Epidermal melanocyte (primary cell): ENCODE measurements at regions not wholly inside any gene's neighbourhood (a gene's known extent, or its start where the extent isn't known, plus 50 kb on each side); places are given as distances from the start of the nearest gene placed in this dataset.
"Not testable (repeated sequence)": the region's sequence is repeated elsewhere in the genome, so short reads cannot be mapped to it uniquely, and the experiment has no call there.

ENCODE experiments used
- DNase-seq: peaks from one replicate; pipeline ENCODE4 v3.0.0; 2011; ENCODE audit warnings: low spot score; ENCODE audit not compliant: insufficient read length

DNA sequence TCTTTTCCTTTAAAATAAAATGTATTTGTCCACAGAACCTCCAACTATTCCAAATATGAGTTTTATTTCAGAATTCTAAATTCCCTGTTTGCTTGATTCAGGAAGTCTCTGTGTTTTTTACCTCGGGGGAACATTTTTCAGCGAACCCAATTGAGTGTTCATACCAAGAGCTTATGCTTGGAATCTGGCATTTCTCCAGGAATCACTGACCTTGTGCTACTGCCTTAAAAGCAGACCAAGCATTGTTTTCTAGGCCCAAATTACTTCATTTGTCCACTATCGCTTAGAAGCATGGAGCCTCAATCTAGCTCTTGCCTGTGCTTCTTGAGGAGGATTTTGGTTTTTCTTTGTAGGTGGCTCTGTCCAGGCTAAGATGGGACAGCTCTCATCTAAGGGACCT, 59.4 kb downstream of the EBLN1 start:
- no peak for DNase-seq

GRCh38 chr10:22156750-22157149, 61.1 kb downstream of the EBLN1 start:
- DNase-seq: no peak

- no peak for DNase-seq
Measured at GRCh38 chr10:22152403-22152802, 65.4 kb downstream of the EBLN1 start.

DNA sequence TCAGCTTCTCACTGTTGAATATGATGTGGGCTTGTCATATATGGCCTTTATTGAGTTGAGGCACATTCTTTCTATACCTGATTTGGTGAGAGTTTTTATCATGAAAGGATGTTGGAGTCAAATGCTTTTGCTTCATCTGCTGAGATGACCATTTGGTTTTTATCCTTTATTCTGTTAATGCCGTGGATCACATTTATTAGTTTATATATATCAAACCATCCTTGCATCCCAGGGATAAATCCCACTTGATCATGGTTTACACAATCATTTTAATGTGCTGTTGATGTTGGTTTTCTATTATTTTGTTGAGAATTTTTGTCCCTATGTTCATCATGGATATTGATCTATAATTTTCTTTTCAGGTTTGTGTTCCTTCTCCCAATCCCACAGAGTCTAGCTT, 67.0 kb downstream of the EBLN1 start:
- no peak for DNase-seq

GRCh38 chr10:22148961-22149360, 68.9 kb downstream of the EBLN1 start:
- DNase-seq: no peak

- not testable (repeated sequence) for DNase-seq
Measured at GRCh38 chr10:22145873-22146272, 71.9 kb downstream of the EBLN1 start.

DNA sequence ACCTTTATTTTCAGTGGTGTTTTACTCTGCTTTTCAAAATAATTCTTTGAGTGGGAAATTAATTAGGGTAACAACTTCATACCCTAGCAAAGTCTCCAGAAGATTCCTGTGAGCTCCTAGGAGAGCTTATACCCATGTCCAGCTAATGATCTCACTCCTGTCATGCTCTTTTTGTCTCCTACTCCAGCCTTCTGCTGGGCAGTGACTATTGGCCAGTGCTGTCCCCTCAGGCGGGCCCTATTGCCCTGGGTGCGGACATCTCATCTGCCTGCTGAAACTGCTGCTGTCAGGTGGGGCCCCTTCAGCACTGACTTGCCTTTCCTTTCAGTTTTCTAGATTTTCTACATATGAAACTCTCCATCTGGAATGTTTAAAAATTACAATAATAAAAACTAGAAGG, 80.3 kb downstream of the EBLN1 start:
- DNase-seq: no peak

- DNase-seq: no peak
Measured at GRCh38 chr10:22135591-22135990, 82.2 kb downstream of the EBLN1 start.

GRCh38 chr10:22133749-22134624, 83.8 kb downstream of the EBLN1 start:
- DNase-seq: no peak

GRCh38 chr10:22130824-22131223, 87.0 kb downstream of the EBLN1 start:
- DNase-seq: not testable (repeated sequence)

GRCh38 chr10:22129612-22130011, 88.2 kb downstream of the EBLN1 start:
- not testable (repeated sequence) for DNase-seq

DNA sequence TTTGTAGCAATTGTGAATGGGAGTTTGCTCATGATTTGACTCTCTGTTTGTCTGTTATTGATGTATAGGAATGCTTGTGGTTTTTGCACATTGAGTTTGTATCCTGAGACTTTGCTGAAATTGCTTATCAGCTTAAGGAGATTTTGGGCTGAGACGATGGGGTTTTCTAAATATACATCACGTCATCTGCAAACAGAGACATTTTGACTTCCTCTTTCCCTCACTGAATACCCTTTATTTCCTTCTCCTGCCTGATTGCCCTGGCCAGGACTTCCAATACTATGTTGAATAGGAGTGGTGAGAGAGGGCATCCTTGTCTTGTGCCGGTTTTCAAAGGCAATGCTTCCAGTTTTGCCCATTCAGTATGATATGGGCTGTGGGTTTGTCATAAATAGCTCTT, 96.6 kb downstream of the EBLN1 start:
- DNase-seq: not testable (repeated sequence)

DNA sequence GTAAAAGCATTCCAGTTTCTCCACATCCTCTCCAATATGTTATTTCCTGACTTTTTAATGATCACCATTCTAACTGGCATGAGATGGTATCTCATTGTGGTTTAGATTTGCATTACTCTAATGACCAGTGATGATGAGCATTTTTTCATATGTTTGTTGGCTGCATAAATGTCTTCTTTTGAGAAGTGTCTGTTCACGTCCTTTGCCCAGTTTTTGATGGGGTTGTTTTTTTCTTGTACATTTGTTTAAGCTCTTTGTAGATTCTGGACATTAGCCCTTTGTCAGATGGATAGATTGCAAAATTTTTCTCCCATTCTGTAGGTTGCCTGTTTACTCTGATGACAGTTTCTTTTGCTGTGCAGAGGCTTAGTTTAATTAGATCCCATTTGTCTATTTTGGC, 97.7 kb downstream of the EBLN1 start:
- DNase-seq: not testable (repeated sequence)

DNA sequence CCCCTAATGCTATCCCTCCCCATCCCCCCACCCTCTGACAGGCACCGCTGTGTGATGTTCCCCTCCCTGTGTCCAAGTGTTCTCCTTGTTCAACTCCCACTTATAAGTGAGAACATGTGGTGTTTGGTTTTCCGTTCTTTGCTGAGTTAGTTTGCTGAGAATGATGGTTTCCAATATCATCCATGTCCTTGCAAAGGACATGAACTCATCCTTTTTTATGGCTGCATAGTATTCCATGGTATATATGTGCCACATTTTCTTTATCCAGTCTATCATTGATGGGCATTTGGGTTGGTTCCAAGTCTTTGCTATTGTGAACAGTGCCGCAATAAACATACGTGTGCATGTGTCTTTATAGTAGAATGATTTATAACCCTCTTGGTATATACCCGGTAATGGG, 98.2 kb downstream of the EBLN1 start:
- not testable (repeated sequence) for DNase-seq

GRCh38 chr10:22111705-22112104, 106.1 kb downstream of the EBLN1 start:
- DNase-seq: no peak

DNA sequence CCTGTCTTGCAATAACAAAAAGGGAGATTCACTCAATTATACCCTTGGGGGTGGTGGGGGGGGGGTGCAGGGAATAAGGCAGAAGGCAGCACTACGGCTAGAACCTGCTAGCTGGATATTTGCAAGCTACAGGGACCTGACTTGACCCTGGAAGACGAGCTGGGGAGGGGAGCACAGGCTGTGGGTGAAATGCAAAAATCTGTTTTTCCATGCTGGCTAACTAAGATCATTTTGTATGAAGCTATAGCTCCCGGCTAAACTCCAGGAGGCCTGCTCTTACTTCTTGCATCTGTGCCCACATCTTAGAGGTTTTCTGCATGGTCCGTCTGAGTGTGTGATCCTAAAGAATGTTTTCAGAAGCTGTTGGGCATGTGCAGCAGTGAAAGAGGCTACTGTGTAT, 106.6 kb downstream of the EBLN1 start:
- no peak for DNase-seq

DNA sequence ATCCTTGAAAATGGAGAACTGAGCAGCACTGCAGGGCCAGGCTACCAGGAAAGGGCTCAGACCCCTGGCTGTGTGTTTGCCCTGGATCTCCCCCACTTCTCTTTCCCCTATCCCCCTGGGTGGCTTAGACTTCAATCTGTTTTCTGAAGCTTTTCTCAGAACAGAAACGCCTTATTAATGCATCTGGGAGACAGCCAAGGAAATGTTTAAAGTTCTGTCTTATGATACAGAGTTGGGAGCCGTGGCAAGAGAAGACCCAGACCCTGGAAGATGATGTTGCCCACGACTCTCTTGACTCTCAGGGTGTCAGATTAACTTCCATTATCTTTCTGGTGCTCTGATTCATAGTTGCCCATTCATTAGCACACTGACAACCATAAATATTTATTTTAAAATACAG, 107.1 kb downstream of the EBLN1 start:
- no peak for DNase-seq

DNA sequence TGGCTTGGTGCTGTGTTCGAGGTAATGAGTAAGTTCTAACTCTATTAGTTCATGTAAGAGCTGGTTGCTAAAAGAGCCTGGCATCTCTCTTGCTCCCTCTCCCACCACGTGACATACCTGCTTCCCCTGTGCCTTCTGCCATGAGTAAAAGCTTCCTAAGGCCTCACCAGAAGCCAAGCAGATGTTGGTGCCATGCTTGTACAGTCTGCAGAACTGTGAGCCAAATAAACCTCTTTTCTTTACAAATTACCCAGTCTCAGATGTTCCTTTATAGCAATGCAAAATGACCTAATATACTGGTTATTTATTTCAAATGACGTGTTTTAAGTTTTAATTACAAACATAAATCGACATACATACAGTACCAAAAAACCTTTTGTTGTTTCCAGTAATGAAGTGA, 101.7 kb upstream of the DNAJC1 start:
- no peak for DNase-seq

DNA sequence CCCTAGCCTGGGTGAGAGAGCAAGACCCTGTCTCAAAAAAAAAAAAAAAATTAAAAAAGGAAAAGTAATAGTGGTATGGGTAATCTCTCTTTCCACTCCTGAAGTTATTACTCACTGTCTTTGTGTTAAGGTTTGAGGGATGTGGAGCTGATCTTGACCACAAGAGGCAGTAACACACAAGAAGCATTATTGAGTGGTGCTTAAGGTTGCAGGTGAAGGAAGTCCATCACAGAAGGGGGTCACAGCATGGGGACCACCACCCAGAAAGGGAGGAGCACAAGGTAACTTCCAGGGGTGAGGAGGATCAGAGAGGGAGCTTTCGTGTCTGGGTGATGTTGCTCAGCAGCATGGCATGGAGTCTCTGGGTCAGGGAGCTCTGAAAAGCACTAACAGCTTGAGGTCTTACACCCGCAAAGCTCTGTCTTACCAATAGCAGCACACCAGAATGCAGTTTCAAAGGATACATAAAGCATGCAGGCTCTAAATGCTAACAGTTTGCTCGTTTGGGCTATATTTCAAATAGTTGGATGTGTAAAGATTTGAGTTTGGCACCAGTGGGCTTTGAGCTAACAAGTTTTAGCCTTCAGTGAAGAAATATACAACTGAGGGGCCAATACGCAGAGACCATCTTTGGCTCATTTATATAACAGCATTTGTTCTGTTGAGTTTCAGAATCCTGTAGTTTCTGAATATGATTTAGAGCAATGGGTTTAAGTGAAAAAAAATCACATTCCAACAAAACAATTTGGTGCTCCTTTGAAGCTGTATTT, 100.4 kb upstream of the DNAJC1 start:
- no peak for DNase-seq

- DNase-seq: no peak
Measured at GRCh38 chr10:22097696-22098095, 94.2 kb upstream of the DNAJC1 start.

- DNase-seq: not testable (repeated sequence)
Measured at GRCh38 chr10:22091260-22091659, 87.7 kb upstream of the DNAJC1 start.

GRCh38 chr10:22087402-22087738, 83.8 kb upstream of the DNAJC1 start:
- DNase-seq: no peak
